Stimulated activated CD4-positive, alpha-beta T cell treated with anti-CD3 and anti-CD28 coated beads, Interleukin-12 subunit alpha, Interleukin-12 subunit beta, amount 100 ng/mL, for 48 hours (primary cell): ENCODE measurements at regions not wholly inside any gene's neighbourhood (a gene's known extent, or its start where the extent isn't known, plus 50 kb on each side); places are given as distances from the start of the nearest gene placed in this dataset.
"Not testable (repeated sequence)": the region's sequence is repeated elsewhere in the genome, so short reads cannot be mapped to it uniquely, and the experiment has no call there.

ENCODE experiments used
- DNase-seq, 3 donors: peaks; one replicate each; pipeline ENCODE4 v3.0.0-alpha.2; 2020; ENCODE audit warnings: low read depth in 2 of 3, low spot score in 1 of 3

DNA sequence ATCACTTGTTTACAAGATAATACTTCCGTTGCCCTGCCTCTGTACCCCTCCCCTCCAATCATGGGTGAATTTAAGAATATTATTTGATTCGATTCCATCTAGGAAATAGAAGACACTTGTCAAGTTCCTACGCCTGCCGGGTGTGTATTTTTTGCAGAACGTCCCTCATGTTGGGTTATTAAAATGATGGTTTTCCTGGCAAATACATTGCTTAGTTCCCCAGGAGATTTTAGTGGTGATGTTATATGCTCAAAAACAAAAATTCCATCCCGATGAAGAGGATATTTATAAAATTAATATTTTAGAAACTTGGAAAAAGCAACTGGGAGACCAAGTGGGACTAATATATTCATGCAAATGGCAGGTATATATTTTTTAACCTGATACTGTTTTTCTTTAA is 548.4 kb downstream of the EDEM1 start:
- no peak for DNase-seq

GRCh38 chr3:5739299-5739935 is 551.9 kb downstream of the EDEM1 start:
- no peak for DNase-seq

- no peak for DNase-seq
Measured at GRCh38 chr3:5739949-5740348, 552.4 kb downstream of the EDEM1 start.

- no peak for DNase-seq
Measured at GRCh38 chr3:5741017-5741416, 553.5 kb downstream of the EDEM1 start.

DNA sequence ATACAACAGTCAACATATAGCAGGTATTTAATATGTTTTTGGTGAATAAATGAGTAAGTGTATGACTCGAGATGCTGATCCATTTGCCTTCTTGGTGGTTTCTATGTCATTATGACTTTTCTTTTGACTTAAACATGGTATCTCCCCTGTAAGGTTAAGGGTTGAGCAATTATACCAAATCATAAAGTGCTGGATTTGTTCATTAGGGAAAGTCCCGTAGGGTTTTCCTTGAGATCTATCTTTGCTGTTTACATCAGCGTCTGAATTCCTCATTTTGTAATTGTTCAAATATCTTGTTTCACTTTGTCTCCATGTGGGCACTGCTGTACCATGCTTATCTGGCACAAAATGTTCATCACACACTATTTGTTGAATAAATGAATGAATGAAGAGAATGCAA is 562.6 kb downstream of the EDEM1 start:
- no peak for DNase-seq

- no peak for DNase-seq
Measured at GRCh38 chr3:5750874-5751640, 563.5 kb downstream of the EDEM1 start.

DNA sequence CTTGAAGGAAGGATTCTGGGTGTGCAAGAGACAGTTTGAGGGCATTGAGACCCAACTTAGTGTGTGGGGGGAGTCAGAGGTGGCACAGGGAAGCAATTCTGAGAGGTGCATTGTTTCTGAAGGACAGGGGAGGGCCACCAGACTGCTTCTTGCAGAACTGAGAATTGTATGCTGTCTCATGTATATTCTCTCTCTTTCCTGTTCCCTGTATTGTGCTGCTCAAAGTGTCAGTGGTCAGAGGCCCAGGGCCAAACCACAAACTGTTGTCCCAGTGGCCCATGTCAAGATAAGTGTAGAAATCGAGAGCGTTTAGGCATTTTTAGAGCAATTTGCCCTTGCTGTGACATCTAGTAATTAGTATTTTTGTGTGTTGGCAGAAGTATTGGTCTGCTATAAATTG is 567.1 kb downstream of the EDEM1 start:
- no peak for DNase-seq

DNA sequence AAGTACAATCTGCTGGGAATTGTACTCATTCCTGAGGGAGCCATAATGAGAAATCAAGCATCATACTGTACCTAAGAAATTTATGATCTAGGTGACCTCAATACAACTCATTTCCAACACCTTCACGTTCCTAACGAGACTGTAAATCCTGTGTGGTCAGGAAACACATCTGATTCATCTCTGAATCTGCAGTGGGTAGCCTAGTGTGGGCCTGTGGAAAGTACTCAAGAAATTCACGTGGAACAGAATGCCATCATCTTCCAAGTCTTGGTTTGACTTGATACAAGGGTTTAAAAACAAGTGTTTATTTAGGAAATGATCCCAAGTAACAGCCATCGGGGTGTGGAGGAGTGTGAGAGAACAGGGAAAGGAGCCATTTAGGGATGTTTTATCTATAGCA is 568.9 kb downstream of the EDEM1 start:
- no peak for DNase-seq

DNA sequence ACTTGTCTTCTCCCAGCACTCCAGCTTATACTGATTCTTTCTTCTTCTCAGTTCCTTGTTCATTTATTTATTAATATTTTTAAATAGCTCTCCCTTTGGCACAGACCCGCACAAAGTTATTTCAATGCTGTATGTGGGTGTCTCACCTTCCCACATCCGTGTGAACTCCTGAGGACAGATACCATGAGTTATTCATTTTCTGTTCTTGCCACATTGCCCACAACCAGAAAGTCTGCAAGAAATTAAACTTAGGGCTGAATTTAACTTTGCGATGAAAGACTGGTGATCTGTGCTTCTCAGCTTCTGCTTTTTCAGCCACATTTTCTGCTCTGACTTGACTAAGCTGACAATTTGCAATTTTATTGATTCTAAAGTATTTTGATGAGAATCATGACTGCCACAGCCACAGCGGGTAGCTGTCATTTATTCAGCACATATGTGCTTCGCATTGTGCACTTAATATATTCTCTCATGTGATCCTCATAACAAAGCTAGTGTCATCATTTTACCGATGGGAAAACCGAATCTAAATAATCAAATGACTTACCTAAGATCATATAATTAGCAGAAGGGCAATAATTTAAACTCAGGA is 569.8 kb downstream of the EDEM1 start:
- no peak for DNase-seq

- DNase-seq = no peak
Measured at GRCh38 chr3:5758699-5759098, 571.2 kb downstream of the EDEM1 start.

DNA sequence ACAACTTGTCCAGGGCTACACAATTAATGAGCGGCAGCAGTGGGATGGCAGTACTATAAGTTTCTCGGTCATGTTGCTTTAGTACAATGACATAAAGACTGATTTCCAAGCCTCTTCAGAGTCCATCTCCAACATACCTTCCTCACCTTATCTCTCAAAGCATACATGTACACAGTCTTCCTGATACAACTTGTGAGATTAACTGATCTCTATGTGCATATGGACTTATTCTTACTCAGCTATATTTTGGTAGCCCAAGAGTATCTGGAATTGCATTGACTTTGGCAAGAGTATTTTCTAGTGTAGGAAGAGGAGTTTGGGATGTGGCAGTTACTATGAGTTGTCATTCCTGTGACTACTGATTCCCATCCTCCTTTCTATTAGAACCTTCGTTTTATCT is 575.0 kb downstream of the EDEM1 start:
- DNase-seq = no peak

DNA sequence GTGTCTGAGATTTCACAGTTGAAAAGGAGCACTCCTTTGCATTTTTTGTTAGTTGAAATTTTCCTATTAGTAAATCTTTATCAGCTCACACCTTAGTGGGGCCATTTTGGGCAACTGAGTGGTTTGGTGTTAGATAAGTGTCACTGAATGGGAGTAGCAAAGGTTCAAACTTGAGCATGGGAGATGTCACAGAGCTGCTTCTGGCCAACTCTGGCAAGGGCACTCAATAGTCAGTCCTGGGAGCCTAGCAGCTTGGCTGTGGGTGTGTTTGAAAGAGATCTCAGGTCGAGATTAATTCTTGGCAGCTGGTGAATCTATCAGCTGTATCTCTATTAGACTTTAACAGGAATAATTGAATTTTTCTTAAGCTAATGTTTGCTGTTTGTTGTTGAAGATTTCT is 579.3 kb downstream of the EDEM1 start:
- no peak for DNase-seq

DNA sequence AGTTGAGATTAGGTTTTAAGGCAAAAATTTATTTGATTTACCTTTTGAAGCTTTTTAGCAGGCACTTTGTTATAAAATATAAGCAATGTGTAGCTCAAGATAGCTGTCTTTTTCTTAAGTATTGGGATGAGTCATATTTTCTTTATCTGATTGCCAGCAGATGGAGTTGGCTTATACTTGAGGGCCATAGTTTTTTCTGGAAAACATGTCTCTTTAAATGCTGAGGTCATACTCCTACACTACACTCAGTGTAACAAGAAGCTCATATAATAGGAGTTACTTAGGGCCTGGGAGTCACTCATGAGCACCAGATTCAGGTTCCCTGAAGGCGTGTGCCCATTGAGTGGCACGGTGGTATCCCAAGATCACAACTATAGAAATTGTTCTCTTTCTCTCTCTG is 579.8 kb downstream of the EDEM1 start:
- no peak for DNase-seq

DNA sequence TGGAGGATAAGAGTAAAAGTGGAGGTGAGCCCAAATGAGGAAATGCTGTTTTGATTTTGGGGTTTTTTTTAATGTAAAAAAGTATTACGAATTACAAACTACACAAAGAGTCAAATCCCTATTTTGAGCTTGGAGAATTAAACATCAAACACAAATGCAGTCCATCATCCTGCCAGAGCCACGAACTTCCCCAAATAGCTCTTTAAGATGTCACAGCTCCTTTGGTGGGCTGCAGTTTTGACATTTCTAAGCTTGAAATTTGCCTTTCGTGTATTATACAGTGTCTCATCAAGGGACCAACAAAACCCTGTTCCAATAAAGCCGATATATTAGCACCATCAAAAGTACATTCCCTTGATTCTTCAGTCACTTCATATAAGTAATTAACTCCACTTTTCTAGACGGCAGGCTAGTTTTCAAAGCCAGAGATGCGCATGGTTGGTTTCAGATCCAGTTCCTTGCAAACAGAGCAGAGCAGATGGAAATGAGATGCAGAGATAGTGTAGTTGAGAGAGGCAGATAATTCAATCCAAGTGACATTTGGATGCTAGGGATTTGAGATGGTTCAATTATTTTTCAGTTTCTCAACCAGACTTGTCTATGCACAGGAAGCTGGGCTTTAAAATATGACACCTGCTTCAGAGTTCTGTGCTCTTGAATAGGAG is 580.9 kb downstream of the EDEM1 start:
- DNase-seq = no peak

- DNase-seq = no peak
Measured at GRCh38 chr3:5769825-5770224, 582.3 kb downstream of the EDEM1 start.

GRCh38 chr3:5774337-5774736 is 586.8 kb downstream of the EDEM1 start:
- DNase-seq = no peak

GRCh38 chr3:5775100-5775499 is 587.6 kb downstream of the EDEM1 start:
- not testable (repeated sequence) for DNase-seq

DNA sequence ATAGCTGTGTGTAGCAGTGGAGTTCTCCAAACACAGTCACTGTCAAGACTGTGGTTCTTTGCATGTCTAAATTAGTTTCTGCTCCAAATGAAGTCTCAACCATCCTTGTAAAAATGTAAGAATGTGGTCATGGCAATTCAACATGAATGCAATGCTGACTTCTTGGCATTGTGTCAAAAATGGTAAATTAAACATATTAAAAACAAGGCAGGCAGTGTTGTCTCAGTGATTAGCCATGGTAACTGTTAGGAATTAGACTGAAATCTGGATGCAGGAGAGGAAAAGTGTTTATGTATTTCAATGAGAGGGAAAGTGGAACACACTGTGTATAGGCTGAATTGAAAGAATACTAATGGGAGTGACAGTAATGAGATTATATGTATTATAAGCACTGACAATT is 597.2 kb downstream of the EDEM1 start:
- DNase-seq = no peak

DNA sequence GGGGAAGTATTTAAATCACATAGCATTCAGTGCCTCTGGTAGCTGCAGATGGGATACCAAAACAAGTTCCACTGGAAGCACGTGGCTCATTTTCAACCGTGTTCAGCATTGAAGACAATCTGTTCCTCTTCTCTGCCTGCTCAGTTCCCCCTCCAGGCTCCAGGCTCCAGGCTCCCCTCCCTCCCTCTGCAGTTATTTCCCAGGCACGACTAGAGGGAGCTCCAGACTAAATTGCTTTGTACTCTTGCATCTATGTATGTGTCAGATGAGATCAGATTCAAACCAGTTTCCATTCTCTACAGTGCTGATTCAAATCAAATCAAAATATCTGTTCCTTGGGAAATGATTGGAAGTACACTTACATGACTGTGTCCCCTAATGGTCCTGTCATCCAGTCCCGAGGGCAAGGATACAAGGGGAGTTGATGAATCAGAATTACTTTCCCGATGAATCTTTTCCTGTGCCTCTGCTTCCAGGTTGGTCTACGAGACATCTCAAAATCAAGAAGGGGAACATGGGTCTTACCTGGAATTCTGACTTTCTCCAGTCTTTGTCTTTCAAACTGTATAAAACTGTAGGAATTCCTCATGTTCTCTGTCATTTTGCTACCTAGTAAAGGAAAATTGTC is 600.5 kb downstream of the EDEM1 start:
- no peak for DNase-seq

DNA sequence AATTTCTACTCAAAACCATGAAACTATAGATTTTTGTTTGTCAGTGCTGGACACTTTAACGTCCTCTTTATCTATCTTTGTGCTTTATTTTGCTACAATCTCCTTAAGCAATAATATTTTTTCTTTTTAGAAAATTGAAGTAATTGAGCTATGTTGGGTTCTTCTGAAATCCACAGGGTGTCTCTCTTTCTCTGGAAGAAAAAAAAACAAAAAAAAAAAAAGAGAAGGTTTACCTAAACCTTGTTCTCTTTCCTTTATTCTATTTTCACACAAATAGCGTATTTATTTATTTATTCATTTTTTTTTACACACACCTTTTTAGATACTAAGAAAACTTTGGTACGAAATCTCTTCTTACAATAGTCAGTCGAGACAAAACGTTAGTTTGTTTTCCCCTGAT is 601.0 kb downstream of the EDEM1 start:
- no peak for DNase-seq

GRCh38 chr3:5791558-5791957 is 604.1 kb downstream of the EDEM1 start:
- no peak for DNase-seq

DNA sequence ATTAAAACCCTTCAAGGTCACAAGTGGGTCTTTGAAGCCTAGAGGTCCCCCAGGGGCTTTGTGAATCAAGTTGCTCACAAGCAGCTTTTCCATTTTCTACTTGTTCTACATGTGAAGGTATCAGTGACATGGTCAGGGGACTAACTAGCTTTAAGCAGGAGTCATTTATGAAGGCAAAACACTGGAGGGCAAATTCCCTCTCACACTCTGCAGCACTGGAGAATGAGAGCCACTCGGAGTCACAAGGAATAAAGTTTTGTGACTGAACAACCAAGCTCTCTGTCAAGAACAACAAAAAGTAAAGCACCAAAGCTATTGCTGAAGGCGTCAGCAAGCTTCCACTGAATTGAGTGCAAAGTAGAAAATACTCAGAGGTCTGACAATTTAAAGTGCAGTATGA is 609.0 kb downstream of the EDEM1 start:
- no peak for DNase-seq
